WI38 (cell line): ENCODE measurements at regions not wholly inside any gene's neighbourhood (a gene's known extent, or its start where the extent isn't known, plus 50 kb on each side); places are given as distances from the start of the nearest gene placed in this dataset.

Experiments
- H3K4me3 ChIP-seq: 2 replicates; pipeline ENCODE4 v1.5.1; 2011; ENCODE audit warnings: low read depth, mild to moderate bottlenecking, control low read depth, low read length
- CTCF ChIP-seq: IDR thresholded peaks from 2 replicates; pipeline ENCODE4 v1.5.1; 2012; ENCODE audit warnings: low read depth, mild to moderate bottlenecking, control low read depth, low read length

- H3K4me3 ChIP-seq, result no peak overlapping the region
- no peak for TF ChIP-seq CTCF
Measured at GRCh38 chr22:27260087-27260698, 541.4 kb downstream of the MN1 start.

- TF ChIP-seq CTCF, result no peak
Measured at GRCh38 chr22:27262361-27262760, 539.2 kb downstream of the MN1 start.

GRCh38 chr22:27264184-27264583 lies 537.4 kb downstream of the MN1 start:
- no peak for TF ChIP-seq CTCF
- no peak overlapping the region for H3K4me3 ChIP-seq

More at GRCh38 chr22:27262361-27262760, 539.2 kb downstream of the MN1 start:
- no peak overlapping the region for H3K4me3 ChIP-seq

GRCh38 chr22:27267145-27267544 lies 534.4 kb downstream of the MN1 start:
- no peak overlapping the region for H3K4me3 ChIP-seq
- TF ChIP-seq CTCF, result no peak

- no peak for TF ChIP-seq CTCF
- no peak overlapping the region for H3K4me3 ChIP-seq
Measured at GRCh38 chr22:27269751-27270543, 531.6 kb downstream of the MN1 start.

- no peak for TF ChIP-seq CTCF
- no peak overlapping the region for H3K4me3 ChIP-seq
Measured at GRCh38 chr22:27270818-27271510, 530.6 kb downstream of the MN1 start.

GRCh38 chr22:27273436-27273835 lies 528.1 kb downstream of the MN1 start:
- H3K4me3 ChIP-seq, result no peak overlapping the region
- TF ChIP-seq CTCF, result no peak
